Loucy (cell line): ENCODE measurements at regions not wholly inside any gene's neighbourhood (a gene's known extent, or its start where the extent isn't known, plus 50 kb on each side); places are given as distances from the start of the nearest gene placed in this dataset.

ENCODE experiments used
- EZH2phosphoT487 ChIP-seq: fragments of 200-600 bp; IDR thresholded peaks from 2 replicates; pipeline ENCODE4 v1.6.1; 2018; ENCODE audit warnings: antibody characterized with exemption, mild to moderate bottlenecking, moderate library complexity, borderline replicate concordance
- TF ChIP-seq, protein P1 (sequence below): fragments of 200-600 bp; sonication (generic); conservative IDR thresholded peaks from 2 replicates; pipeline ENCODE4 v1.5.1; 2014; ENCODE audit warnings: mild to moderate bottlenecking, antibody characterized with exemption, low read length

DNA sequence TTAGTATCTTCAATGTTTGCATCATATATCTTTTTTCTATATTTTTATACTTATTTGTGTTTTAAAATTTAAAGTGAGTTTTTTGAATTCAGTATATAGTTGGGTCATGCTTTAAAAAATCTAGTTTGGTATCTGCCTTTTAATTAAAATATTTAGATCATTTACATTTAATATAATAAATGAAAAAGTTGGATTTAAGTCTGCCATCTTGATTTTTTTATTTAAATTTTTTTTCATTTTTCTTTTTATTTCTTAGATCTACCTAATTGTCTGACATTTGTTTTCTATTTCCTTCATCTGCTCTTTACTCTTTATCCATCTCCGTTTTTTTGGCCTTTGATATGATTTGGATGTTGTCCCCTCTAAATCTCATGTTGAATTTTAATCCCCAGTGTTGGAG lies 50.0 kb upstream of the N4BP1 start:
- TF ChIP-seq, protein P1, sequence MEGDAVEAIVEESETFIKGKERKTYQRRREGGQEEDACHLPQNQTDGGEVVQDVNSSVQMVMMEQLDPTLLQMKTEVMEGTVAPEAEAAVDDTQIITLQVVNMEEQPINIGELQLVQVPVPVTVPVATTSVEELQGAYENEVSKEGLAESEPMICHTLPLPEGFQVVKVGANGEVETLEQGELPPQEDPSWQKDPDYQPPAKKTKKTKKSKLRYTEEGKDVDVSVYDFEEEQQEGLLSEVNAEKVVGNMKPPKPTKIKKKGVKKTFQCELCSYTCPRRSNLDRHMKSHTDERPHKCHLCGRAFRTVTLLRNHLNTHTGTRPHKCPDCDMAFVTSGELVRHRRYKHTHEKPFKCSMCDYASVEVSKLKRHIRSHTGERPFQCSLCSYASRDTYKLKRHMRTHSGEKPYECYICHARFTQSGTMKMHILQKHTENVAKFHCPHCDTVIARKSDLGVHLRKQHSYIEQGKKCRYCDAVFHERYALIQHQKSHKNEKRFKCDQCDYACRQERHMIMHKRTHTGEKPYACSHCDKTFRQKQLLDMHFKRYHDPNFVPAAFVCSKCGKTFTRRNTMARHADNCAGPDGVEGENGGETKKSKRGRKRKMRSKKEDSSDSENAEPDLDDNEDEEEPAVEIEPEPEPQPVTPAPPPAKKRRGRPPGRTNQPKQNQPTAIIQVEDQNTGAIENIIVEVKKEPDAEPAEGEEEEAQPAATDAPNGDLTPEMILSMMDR = no peak
- no peak for TF ChIP-seq EZH2phosphoT487
